ENCODE measurements at regions not wholly inside any gene's neighbourhood (a gene's known extent, or its start where the extent isn't known, plus 50 kb on each side); places are given as distances from the start of the nearest gene placed in this dataset.

- TF ChIP-seq TFDP1 (CRISPR knock-in tag; IDR thresholded peaks at IDR 0.05; ENCODE audit: borderline replicate concordance), result no peak
- TF ChIP-seq IRX3 (CRISPR knock-in tag; IDR thresholded peaks at IDR 0.05; ENCODE audit: borderline replicate concordance, low read depth), result no peak
- TF ChIP-seq, protein P1, sequence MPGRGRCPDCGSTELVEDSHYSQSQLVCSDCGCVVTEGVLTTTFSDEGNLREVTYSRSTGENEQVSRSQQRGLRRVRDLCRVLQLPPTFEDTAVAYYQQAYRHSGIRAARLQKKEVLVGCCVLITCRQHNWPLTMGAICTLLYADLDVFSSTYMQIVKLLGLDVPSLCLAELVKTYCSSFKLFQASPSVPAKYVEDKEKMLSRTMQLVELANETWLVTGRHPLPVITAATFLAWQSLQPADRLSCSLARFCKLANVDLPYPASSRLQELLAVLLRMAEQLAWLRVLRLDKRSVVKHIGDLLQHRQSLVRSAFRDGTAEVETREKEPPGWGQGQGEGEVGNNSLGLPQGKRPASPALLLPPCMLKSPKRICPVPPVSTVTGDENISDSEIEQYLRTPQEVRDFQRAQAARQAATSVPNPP (CRISPR knock-in tag; IDR thresholded peaks at IDR 0.05), result no peak
- TF ChIP-seq ZNF34 (CRISPR knock-in tag; IDR thresholded peaks at IDR 0.05; ENCODE audit: borderline replicate concordance), result no peak
- TF ChIP-seq HMG20B (CRISPR knock-in tag; conservative IDR thresholded peaks at IDR 0.05), result no peak
- TF ChIP-seq, protein P2, sequence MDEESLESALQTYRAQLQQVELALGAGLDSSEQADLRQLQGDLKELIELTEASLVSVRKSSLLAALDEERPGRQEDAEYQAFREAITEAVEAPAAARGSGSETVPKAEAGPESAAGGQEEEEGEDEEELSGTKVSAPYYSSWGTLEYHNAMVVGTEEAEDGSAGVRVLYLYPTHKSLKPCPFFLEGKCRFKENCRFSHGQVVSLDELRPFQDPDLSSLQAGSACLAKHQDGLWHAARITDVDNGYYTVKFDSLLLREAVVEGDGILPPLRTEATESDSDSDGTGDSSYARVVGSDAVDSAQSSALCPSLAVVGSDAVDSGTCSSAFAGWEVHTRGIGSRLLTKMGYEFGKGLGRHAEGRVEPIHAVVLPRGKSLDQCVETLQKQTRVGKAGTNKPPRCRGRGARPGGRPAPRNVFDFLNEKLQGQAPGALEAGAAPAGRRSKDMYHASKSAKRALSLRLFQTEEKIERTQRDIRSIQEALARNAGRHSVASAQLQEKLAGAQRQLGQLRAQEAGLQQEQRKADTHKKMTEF (CRISPR knock-in tag; IDR thresholded peaks at IDR 0.05), result no peak
- TF ChIP-seq ZNF326 (CRISPR knock-in tag; IDR thresholded peaks at IDR 0.05; ENCODE audit: borderline replicate concordance), result no peak
- TF ChIP-seq ZNF547 (CRISPR knock-in tag; IDR thresholded peaks at IDR 0.05), result 0 out of 2 replicates have a peak, but pooled peaks have one; percentile 47
- TF ChIP-seq, protein P3, sequence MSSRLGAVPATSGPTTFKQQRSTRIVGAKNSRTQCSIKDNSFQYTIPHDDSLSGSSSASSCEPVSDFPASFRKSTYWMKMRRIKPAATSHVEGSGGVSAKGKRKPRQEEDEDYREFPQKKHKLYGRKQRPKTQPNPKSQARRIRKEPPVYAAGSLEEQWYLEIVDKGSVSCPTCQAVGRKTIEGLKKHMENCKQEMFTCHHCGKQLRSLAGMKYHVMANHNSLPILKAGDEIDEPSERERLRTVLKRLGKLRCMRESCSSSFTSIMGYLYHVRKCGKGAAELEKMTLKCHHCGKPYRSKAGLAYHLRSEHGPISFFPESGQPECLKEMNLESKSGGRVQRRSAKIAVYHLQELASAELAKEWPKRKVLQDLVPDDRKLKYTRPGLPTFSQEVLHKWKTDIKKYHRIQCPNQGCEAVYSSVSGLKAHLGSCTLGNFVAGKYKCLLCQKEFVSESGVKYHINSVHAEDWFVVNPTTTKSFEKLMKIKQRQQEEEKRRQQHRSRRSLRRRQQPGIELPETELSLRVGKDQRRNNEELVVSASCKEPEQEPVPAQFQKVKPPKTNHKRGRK (CRISPR knock-in tag; IDR thresholded peaks at IDR 0.05), result no peak
- no peak for TF ChIP-seq TAF1 (CRISPR knock-in tag; IDR thresholded peaks at IDR 0.05)
- TF ChIP-seq ZNF577 (CRISPR knock-in tag; IDR thresholded peaks at IDR 0.05; ENCODE audit: borderline replicate concordance, low read depth), result no peak
- TF ChIP-seq ZSCAN25 (CRISPR knock-in tag; IDR thresholded peaks at IDR 0.05), result peak; percentile 50; the same call in 1 of the 2 replicates
- no peak for TF ChIP-seq BORCS8-MEF2B (CRISPR knock-in tag; IDR thresholded peaks at IDR 0.05)
- no peak for TF ChIP-seq NFKBIZ (CRISPR knock-in tag; IDR thresholded peaks at IDR 0.05)
- TF ChIP-seq ZNF629 (CRISPR knock-in tag; conservative IDR thresholded peaks at IDR 0.05), result no peak
- no peak for TF ChIP-seq ZNF431 (CRISPR knock-in tag; IDR thresholded peaks at IDR 0.05; ENCODE audit: borderline replicate concordance, low read depth)
- TF ChIP-seq FOXK1 (CRISPR knock-in tag; IDR thresholded peaks at IDR 0.05; ENCODE audit: borderline replicate concordance, low read depth), result no peak
- TF ChIP-seq, protein P4, sequence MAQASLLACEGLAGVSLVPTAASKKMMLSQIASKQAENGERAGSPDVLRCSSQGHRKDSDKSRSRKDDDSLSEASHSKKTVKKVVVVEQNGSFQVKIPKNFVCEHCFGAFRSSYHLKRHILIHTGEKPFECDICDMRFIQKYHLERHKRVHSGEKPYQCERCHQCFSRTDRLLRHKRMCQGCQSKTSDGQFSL (CRISPR knock-in tag; IDR thresholded peaks at IDR 0.05), result no peak
- no peak for TF ChIP-seq ZNF773 (CRISPR knock-in tag; IDR thresholded peaks at IDR 0.05; ENCODE audit: borderline replicate concordance)
- TF ChIP-seq PAXIP1 (CRISPR knock-in tag; conservative IDR thresholded peaks at IDR 0.05), result peak; percentile 52
- TF ChIP-seq MEIS1 (CRISPR knock-in tag; IDR thresholded peaks at IDR 0.05; ENCODE audit: borderline replicate concordance), result no peak
Observed at GRCh38 chr20:47886454-47887041, 101.3 kb upstream of the SULF2 start (continued).
